ENCODE measurements at regions not wholly inside any gene's neighbourhood (a gene's known extent, or its start where the extent isn't known, plus 50 kb on each side); places are given as distances from the start of the nearest gene placed in this dataset.

- no peak for DNase-seq (ENCODE audit: low read depth, low spot score)
These were observed 179.9 kb downstream of the SEC14L1 start for GRCh38 chr17:77320485-77321256.

GRCh38 chr17:77321649-77322513 lies 181.1 kb downstream of the SEC14L1 start:
- no peak for DNase-seq (ENCODE audit: low read depth, low spot score)

DNA sequence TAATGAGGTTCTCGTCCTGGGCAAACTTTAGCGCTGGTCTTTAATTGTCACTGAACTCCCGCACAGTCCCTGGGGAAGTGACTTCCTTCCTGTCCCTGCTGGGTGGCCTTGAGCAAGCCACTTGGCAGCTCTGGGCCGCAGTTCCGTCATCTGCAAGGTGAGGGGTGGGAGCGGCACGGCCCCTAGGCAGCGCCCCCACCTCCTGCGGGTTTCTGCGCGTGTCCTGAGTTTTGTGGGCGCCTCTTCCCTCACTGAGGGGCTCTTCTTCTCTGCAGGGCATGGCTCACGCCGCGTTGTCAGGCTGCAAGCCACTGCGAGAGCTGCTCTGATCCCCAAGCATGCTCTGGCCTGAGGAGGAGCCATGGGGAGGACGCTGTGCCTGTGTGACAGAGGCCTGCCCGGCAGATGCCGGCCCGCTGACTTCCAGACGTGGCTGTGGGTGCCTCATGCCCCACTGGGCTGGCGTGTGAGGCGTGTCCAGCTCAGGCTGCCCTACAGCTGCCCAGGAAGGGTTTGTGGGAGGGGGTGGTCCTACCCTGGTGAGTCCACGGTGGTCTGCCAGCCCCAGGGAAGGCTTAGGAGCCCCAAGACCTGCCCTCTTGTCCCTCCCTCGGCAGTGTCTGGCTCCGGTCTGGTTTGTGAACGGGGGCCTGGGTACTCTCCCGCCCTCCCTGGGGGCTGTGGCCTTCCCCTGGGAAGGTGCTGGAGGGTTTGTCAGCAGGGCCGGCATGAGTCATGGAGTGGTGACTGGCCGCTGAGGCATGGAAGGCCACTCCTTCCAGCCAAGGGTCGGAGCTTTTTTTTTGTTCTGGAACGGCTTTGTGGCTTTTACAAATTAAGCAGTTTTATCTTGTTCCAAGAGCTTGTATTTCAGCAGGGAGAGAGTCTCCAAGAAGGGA lies 182.0 kb downstream of the SEC14L1 start:
- DNase-seq (ENCODE audit: low read depth, low spot score), result peak; percentile 94

DNA sequence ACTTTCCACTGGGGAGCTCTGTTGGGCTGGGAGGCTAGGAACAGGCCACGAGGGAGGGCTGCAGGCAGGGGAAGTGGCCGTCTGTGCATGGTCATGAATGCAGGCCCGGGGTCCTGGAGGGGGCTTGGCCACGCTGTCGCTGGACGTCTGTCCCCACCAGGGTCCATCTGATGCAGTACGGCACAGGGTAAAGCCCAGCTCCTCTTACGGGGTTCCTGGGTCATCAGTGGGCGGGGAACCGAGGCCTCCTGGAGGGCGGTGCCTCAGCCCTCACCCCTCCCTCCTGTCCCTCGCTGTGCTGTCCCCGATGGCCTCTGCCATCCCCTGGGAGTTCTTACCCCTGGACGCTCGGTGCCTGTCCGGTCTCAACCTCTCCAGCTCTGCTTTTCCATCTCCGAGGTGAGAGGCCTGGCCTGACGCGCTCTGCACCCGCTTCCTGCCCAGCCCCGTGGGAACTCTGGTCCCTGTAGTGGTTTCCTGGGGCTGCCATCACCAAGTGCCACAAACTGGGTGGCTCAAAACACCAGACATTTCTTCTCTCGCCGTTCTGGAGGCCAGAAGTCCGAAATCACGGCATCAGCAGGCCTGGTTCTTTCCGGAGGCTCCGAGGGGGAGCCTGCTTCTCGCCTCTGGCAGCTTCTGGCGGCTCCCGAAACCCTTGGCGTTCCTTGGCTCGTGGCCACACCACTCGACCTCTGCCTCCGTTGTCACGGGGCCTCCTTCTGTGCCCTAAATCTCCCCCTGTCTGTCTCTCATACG lies 182.8 kb downstream of the SEC14L1 start:
- no peak for DNase-seq (ENCODE audit: low read depth, low spot score)

- no peak for DNase-seq (ENCODE audit: low read depth, low spot score)
These were observed 183.5 kb downstream of the SEC14L1 start for GRCh38 chr17:77324227-77324626.

DNA sequence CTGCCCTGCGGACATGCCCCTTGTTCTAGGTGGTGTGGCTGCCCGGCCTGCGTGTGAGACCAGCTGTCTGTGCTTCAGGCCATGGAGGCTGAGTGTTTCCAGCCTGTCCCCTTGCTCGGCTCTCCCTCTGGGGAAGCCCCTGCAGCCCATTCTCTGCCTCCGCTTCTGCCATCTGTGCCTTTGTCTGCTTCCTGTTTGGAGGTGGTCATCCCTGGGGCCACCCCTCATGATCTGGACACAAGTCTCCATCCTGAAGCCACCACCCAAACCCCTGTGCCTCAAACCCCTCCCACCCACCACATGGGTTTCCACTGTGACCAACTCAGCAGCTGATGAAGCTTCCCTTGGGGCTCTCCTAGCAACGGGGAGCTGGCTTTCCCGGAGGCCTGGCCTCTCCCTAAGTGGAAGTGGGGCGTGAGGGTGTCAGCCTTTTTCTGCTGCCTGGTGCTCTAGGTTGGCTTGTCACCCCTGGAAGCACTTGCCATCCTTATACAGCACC lies 184.9 kb downstream of the SEC14L1 start:
- DNase-seq (ENCODE audit: low read depth, low spot score), result no peak

DNA sequence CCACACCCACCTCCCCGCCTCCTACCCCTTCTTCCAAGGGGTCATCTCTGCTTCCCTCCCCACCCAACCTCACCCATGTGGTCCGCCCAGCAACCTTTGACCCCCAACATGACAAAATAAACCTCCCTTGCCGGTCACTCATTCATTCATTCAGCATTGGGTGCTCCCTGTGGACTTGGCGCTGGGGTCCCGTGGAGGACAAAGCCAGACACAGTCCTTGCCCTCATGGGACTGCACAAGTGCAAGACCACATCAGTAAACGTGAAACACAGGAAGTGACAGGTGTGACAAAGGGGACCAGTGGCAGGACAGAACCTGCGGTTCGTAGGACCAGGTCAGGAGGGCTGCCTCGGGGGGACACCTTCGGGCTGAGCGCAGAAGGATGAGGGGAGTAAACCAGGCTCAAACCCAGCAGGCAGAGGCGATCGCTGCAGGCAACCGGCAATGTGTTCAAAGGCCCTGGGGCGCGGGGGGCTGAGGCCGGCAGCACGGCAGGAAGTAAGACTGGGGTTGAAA lies 185.4 kb downstream of the SEC14L1 start:
- no peak for DNase-seq (ENCODE audit: low read depth, low spot score)

DNA sequence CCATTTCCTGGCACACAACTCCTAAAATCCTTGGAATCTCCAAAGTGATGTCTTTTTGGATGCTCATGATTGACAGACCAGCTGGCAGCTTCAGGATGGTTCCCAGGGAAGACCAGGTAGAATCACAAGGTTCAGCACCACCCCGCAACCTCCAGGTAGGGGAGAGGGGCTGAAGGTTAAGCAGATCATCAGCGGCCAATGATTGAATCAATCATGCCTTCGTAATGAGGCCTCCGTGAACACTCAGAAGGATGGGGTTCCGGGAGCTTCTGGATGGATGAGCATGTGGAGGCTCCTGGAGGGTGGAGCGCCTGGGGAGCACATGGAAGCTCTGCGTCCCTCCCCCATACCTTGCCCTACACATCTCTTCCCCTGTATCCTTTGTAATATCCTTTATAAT lies 185.9 kb downstream of the SEC14L1 start:
- no peak for DNase-seq (ENCODE audit: low read depth, low spot score)

GRCh38 chr17:77327181-77327565 lies 186.4 kb downstream of the SEC14L1 start:
- no peak for DNase-seq (ENCODE audit: low read depth, low spot score)

GRCh38 chr17:77327566-77328464 lies 187.0 kb downstream of the SEC14L1 start:
- DNase-seq (ENCODE audit: low read depth, low spot score), result no peak

DNA sequence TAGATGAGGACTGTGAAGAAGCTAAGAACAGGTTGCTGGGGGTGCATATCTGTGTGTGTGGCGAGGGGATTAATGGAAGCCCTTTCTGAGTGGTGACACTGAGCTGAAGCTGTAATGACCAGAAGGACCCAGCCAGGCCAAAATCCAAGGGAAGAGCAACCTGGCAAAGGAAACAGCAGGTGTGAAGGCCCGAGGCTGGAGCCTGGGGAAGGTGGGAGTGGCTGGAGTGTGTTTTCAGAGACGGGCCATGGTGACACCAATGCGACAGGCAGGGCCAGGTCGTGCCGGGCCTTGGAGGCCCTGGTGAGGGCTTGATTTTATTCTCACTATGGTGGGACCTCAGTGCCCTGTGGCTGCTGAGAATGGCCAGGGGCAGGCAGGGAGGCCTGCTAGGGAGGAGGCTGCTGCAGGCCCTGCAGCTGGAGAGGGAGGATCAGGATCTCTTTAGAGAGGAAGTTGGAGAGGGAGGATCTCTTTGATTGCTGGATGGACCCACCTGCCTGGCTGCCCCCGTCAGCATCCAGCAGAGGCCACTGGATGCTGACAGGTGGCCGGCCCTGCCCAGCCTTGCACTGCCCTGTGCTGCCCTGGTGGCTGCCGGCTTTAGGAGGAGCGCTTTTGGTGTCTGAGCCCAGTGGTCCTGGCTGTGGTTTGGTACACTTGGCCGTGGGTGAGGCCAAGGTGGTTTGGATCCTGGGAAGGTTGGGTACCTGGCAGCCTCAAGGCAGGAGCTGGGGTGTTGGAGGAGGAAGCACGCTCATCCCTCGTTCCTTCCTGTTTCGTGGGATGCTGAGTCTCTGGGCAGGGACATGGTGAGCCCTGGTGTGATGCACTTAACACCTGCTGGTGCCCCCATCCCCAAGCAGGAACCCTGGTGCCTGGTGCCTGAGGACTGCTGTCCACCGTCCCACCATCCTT lies 188.3 kb downstream of the SEC14L1 start:
- no peak for DNase-seq (ENCODE audit: low read depth, low spot score)

DNA sequence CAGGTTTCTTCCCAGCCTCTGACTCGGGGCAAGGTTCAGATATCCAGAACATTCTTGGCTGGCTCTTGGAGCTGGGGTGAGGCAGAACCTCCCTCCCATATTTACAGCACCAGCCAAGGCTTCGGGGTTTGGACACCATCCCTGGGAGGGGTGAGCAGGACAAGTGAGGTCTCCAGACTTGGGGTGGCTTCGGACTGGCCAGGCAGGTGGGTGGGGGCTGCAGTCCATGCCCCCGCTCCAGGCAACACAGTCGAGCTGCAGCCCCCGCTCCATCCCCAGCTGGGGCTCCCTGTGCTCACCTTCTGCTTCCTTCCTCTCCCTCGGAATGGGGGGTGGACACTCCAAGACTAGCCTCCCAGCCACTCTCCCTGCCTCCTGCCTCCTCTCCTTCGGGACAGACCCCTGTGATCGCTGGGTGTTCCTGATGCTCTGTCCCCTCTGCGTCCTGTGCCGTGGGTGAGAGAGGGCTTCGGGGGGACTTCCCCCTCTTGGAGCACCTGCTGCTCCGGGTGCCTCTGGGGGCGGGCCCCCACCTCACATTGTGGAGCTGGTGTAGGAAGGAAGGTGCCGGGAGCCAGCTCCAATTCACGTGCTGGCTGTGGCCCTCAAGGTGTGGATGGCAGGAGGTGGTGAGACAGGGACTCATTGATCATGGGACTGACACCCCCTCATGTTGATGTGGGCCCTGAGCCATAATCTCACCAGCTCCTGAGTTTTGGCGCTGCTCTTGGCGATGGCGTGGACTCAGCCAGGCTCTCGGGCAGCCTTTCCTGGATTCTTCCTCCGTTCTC lies 189.2 kb downstream of the SEC14L1 start:
- no peak for DNase-seq (ENCODE audit: low read depth, low spot score)

DNA sequence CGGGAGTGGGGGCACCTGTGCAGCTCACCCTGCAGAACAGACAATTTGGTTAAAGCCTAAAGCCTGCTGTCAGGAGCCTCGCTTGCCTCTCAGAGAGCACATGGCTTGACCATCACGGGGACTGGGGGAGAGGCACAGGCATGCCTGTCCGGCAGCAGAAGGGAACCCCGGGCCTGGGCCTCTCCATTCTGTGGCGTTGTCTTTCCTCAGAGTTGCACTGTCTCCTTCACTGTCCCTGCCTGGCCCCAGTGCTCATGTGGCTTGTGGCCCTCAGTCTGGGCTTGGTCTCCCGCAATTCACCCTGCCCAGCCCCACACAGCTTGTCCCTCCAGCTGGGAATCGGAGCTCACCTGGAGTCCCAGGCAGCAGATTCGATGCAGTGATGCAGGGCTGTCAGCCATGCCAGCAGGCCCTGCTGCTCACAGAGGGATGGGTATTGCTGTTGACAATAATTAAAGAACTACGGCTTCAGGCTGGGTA lies 189.9 kb downstream of the SEC14L1 start:
- DNase-seq (ENCODE audit: low read depth, low spot score), result no peak

DNA sequence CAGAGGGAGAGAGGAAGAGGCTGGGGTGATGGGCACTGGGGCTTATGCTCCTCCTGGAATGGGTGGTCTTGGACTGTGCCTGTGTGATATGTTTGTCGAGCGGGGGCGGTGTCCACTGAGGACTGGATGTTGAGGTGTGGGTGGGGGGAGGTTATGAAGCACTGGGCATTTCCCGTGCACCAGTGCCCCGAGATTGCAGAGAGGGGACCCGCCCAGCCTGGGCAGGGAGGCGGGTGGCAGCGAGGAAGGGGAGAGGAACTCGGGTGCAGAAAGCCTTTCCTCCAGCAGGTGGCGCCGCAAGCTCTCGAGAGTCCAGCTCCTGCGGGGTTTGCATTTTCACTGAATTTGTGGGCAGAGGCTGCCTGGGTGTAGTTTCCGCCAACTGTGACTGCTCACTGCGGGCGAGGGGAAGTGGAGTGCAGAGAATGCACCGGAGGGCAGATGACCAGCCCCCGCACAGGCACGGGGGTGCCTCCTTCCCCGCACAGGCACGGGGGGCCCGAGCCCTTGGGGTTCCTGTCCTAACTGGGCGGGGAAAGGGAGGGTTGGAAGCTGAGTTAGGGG lies 190.6 kb downstream of the SEC14L1 start:
- DNase-seq (ENCODE audit: low read depth, low spot score), result no peak

DNA sequence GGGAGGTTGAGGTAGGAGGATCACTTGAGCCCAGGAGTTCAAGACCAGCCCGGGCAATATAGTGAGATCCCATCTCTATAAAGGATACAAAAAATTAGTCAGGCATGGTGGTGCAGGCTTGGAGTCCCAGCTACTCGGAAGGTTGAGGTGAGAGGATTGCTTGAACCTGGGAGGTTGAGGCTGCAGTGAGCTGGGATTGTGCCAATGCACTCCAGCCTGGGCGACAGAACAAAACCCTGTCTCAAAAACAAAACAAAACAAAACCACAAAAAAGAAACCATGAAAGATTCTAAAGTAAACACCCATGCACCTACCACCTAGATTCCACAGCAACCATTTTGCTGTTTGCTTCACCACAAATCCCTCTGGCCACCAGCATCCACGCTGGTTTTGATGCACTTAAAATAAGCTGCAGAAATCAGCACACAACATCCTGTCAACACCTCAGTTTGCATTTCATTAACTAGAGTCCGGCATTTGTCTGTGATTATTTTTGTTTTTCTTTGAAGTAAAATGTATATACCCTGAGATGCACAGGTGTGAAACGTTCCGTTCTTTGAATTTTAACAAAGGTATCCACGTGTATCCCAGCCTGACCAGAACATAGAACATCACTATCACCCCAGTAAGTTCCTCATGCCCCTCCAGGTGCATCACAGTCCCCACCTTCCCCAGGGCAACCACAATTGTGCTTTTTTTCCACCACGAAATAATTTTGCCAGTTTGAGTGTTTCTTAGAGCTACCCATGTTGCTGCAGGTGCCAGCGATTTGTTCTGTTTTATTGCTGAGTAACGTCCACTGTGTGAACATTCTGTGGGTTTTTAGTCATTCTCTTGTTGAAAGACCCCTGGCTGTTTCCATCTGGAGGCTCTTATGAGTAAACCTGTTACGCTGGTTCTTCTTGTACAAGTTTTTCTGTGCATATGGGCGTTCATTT lies 191.5 kb downstream of the SEC14L1 start:
- DNase-seq (ENCODE audit: low read depth, low spot score), result no peak
